Endothelial cell (in vitro differentiated cells): ENCODE measurements at regions not wholly inside any gene's neighbourhood (a gene's known extent, or its start where the extent isn't known, plus 50 kb on each side); places are given as distances from the start of the nearest gene placed in this dataset.

Experiments used
- DNase-seq: peaks from one replicate; pipeline ENCODE4 v3.0.0; 2021; ENCODE audit warnings: low spot score
- H3K27ac Mint-ChIP-seq: one replicate; pipeline ENCODE4 v1.8.0; 2021; ENCODE audit warnings: mixed read lengths, inconsistent platforms; ENCODE audit not compliant: unreplicated experiment
- H3K27me3 Mint-ChIP-seq: one replicate; pipeline ENCODE4 v1.8.0; 2021; ENCODE audit warnings: mild to moderate bottlenecking, moderate library complexity, mixed read lengths, inconsistent platforms; ENCODE audit not compliant: unreplicated experiment
- H3K36me3 Mint-ChIP-seq: one replicate; pipeline ENCODE4 v1.8.0; 2021; ENCODE audit warnings: mild to moderate bottlenecking, low read depth, mixed read lengths, inconsistent platforms; ENCODE audit not compliant: unreplicated experiment
- H3K4me1 Mint-ChIP-seq: one replicate; pipeline ENCODE4 v1.8.0; 2021; ENCODE audit warnings: mild to moderate bottlenecking, mixed read lengths, inconsistent platforms; ENCODE audit not compliant: unreplicated experiment
- H3K4me3 Mint-ChIP-seq: one replicate; pipeline ENCODE4 v1.8.0; 2021; ENCODE audit warnings: mild to moderate bottlenecking, mixed read lengths, inconsistent platforms; ENCODE audit not compliant: unreplicated experiment
- H3K9me3 Mint-ChIP-seq: one replicate; pipeline ENCODE4 v1.8.0; 2021; ENCODE audit warnings: mixed read lengths, inconsistent platforms; ENCODE audit not compliant: unreplicated experiment
- TF ChIP-seq, protein P1 (sequence below): fragments of 200-600 bp; sonication (generic); IDR thresholded peaks from one replicate; pipeline ENCODE4 v1.5.0; 2021; ENCODE audit warnings: antibody characterized with exemption; ENCODE audit not compliant: unreplicated experiment

DNA sequence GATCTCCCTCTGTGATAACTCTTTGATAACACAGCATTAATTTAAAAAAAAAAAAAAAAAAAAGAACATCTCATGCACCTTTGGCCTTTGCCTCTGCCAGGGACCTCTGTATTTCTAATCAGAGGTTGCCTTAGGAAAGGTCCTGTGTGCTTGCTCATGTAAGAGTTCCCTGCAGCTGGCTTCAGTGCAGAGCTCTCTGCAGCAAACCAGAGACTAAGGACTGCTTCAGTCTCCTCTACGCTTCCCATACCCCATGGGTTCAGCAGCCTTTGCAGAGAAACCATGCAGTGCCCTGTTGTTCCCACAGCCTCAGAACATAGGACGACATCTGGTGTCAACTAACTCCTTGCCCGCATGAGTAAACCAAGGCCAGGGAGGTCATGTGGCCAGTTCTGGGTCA is 236.6 kb upstream of the KLHL29 start:
- no peaks in the 10 kb centered on the region for H3K9me3 Mint-ChIP-seq
- no peaks in the 10 kb centered on the region for H3K27me3 Mint-ChIP-seq
- H3K27ac Mint-ChIP-seq: no peak overlapping the region
- H3K36me3 Mint-ChIP-seq: no peaks in the 10 kb centered on the region
- no peak overlapping the region for H3K4me3 Mint-ChIP-seq
- TF ChIP-seq, protein P1, sequence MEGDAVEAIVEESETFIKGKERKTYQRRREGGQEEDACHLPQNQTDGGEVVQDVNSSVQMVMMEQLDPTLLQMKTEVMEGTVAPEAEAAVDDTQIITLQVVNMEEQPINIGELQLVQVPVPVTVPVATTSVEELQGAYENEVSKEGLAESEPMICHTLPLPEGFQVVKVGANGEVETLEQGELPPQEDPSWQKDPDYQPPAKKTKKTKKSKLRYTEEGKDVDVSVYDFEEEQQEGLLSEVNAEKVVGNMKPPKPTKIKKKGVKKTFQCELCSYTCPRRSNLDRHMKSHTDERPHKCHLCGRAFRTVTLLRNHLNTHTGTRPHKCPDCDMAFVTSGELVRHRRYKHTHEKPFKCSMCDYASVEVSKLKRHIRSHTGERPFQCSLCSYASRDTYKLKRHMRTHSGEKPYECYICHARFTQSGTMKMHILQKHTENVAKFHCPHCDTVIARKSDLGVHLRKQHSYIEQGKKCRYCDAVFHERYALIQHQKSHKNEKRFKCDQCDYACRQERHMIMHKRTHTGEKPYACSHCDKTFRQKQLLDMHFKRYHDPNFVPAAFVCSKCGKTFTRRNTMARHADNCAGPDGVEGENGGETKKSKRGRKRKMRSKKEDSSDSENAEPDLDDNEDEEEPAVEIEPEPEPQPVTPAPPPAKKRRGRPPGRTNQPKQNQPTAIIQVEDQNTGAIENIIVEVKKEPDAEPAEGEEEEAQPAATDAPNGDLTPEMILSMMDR: no peak
- no peak for DNase-seq
- H3K4me1 Mint-ChIP-seq: no peaks in the 10 kb centered on the region

DNA sequence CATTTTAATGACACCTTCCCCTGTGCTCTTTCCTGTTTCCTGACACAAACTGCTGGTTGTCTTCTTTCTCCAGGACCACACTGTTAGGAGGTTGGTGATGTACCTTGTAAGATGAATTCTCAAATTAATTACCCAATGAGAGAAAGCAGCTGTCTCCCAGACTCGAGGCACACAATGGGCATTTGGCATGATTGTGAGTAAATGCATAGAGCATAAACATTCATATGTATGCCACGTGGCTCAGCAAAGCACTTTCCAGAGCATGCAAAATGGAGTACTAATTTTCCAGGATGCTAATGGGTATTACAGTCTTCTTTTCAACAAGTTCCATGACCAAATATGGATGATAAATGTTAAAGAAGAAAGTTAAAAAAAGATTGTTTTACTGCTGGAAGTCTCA is 235.2 kb upstream of the KLHL29 start:
- Mint-ChIP-seq H3K4me3 (no peak overlapping the region), H3K27me3 (no peaks in the 10 kb centered on the region), H3K4me1 (no peaks in the 10 kb centered on the region), H3K27ac (no peak overlapping the region), H3K9me3 (no peaks in the 10 kb centered on the region), H3K36me3 (no peaks in the 10 kb centered on the region)
- TF ChIP-seq, protein P1: no peak
- no peak for DNase-seq

DNA sequence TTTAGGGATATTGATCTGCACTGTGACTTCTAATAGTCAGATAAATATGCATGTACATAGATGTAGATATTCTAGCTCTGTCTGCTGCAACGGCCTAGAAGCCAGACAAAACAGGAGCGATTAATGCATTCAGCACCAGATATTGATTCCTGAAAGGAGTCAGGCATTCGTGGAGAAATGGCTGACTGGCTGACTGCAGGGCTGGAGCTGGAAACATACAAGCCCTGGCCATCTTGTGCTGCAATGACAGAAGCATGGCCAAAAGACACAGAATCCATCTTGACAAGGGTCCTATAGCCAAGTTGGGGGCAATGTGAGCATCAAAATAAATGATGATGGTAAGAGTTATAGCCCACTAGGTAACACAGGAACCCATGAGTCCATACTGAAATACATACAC is 231.5 kb upstream of the KLHL29 start:
- TF ChIP-seq, protein P1: no peak
- DNase-seq: no peak
- H3K27me3 Mint-ChIP-seq: peaks cover 2% of the 10 kb centered on the region
- no peaks in the 10 kb centered on the region for H3K4me1 Mint-ChIP-seq
- H3K4me3 Mint-ChIP-seq: no peak overlapping the region
- H3K9me3 Mint-ChIP-seq: no peaks in the 10 kb centered on the region
- H3K27ac Mint-ChIP-seq: no peak overlapping the region
- H3K36me3 Mint-ChIP-seq: no peaks in the 10 kb centered on the region

DNA sequence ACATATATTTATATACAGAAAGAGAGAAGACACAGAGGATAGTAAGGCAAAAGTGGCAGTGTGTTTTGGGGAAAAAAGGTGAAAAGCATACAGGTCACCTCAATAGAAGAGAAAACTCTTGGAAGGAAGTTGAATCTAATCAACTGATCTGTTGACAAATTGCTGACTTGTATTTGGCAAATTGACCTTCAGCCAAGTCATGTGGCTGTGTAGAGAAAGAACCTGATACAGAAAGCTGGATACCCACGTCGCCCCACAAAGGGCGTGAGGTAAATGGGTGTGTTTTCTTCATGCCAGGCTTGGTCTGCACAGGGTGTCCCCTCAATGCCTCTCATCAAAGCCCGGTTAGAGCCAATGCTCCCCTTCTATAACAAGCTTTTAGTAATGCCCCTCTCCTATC is 230.0 kb upstream of the KLHL29 start:
- H3K27me3 Mint-ChIP-seq: peaks cover 2% of the 10 kb centered on the region
- DNase-seq: no peak
- H3K36me3 Mint-ChIP-seq: no peaks in the 10 kb centered on the region
- H3K9me3 Mint-ChIP-seq: no peaks in the 10 kb centered on the region
- TF ChIP-seq, protein P1: no peak
- H3K4me1 Mint-ChIP-seq: no peaks in the 10 kb centered on the region
- no peak overlapping the region for H3K4me3 Mint-ChIP-seq
- no peak overlapping the region for H3K27ac Mint-ChIP-seq

DNA sequence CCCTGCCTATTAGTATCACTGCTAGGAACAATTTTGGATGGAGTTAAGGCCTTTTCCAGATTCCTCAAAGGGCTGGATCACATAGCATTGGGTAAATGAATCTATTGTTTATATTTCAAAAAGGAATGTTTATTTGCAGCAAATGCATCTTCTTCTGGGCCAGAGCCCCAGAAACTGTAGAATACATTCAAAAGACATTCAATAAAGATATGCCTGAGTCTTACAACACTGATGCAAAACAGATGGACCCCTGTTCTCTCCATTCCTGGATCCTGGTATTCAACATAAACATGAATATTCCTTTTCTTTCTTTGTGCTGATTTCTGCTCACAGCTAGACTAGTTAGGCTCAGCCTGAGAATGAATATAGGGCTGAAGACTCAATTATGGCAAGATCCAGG is 227.2 kb upstream of the KLHL29 start:
- Mint-ChIP-seq H3K27me3 (peaks cover 2% of the 10 kb centered on the region), H3K4me1 (no peaks in the 10 kb centered on the region), H3K9me3 (no peaks in the 10 kb centered on the region), H3K27ac (no peak overlapping the region), H3K36me3 (no peaks in the 10 kb centered on the region), H3K4me3 (no peak overlapping the region)
- TF ChIP-seq, protein P1: no peak
- no peak for DNase-seq
